Osteoblast (primary cell): ENCODE measurements at regions not wholly inside any gene's neighbourhood (a gene's known extent, or its start where the extent isn't known, plus 50 kb on each side); places are given as distances from the start of the nearest gene placed in this dataset.
A peak's percentile ranks its signal among the peaks of the same experiment; 100 is the strongest.

Source experiments
- DNase-seq: peaks from one replicate; pipeline ENCODE4 v3.0.0; 2011; ENCODE audit warnings: low spot score, mixed read lengths; ENCODE audit not compliant: insufficient read length; ENCODE audit errors: missing footprints
- H2AFZ ChIP-seq: 2 replicates; pipeline ENCODE4 v1.6.0; 2011; ENCODE audit warnings: mild to moderate bottlenecking, low read length
- H3K27ac ChIP-seq: 2 replicates; pipeline ENCODE4 v1.5.1; 2011; ENCODE audit warnings: mild to moderate bottlenecking, low read depth, low read length, moderate library complexity
- H3K27me3 ChIP-seq: 2 replicates; pipeline ENCODE4 v1.6.0; 2012; ENCODE audit warnings: mild to moderate bottlenecking, control low read depth, inconsistent platforms, low read length, moderate library complexity; ENCODE audit not compliant: insufficient read depth
- H3K36me3 ChIP-seq: 2 replicates; pipeline ENCODE4 v1.5.1; 2011; ENCODE audit warnings: mild to moderate bottlenecking, low read length, control low read depth, moderate library complexity; ENCODE audit not compliant: insufficient read depth
- H3K4me1 ChIP-seq: 2 replicates; pipeline ENCODE4 v1.5.1; 2011; ENCODE audit warnings: mild to moderate bottlenecking, low read length, control low read depth, moderate library complexity; ENCODE audit not compliant: insufficient read depth
- H3K4me2 ChIP-seq: 2 replicates; pipeline ENCODE4 v1.6.0; 2011; ENCODE audit warnings: mild to moderate bottlenecking, low read length; ENCODE audit not compliant: insufficient read depth
- H3K4me3 ChIP-seq: fragments of 200-600 bp; sonication (generic); 3 replicates; pipeline ENCODE4 v1.5.1; 2012; ENCODE audit warnings: mild to moderate bottlenecking, low read length, inconsistent platforms; ENCODE audit not compliant: insufficient read depth
- H3K79me2 ChIP-seq: 2 replicates; pipeline ENCODE4 v1.6.0; 2012; ENCODE audit warnings: mild to moderate bottlenecking, low read length, control low read depth, inconsistent platforms; ENCODE audit not compliant: insufficient read depth
- H3K9me3 ChIP-seq: 2 replicates; pipeline ENCODE4 v1.5.1; 2011; ENCODE audit warnings: low read depth, low read length, control low read depth
- H4K20me1 ChIP-seq: 2 replicates; pipeline ENCODE4 v1.6.0; 2012; ENCODE audit warnings: mild to moderate bottlenecking, low read length, control low read depth; ENCODE audit not compliant: insufficient read depth
- CTCF ChIP-seq: IDR thresholded peaks from 2 replicates; pipeline ENCODE4 v1.5.1; 2011; ENCODE audit warnings: mild to moderate bottlenecking, low read depth, low read length, moderate library complexity; ENCODE audit errors: extremely low read depth

DNA sequence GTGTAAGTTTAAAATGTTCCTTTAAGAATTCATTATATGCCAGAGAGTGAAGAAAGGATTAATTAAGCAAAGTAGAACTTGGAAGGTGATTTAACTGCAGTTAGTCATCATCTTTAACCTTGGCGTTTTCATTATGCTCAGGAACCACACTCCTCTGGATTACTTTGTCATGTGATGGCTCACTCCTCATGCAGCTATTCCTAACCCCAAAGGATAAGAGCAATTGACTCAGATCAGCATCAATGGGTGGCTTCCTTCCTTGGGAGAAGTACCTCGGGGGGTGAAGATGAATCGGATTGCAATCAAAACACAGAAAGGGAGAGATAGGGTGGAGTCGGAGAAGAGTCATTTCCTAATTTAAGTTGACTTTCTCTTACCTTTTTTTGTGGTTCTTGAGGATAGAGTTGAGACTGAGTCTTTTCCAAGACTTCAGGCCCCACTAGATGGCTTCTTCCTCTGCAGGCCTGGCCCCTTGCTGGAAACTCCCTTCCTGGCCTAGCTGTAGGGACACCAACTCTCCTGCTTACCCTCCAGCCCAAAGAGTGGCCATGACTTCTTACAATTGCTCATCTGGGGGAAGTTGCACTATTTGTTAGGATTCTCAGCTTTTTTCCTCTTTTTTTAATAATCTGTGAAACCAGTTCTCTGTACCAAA is 238.6 kb upstream of the DDHD1 start:
- H3K4me1 ChIP-seq, result peaks cover 24% of the 10 kb centered on the region
- H3K27me3 ChIP-seq, result no peaks in the 10 kb centered on the region
- no peak overlapping the region for H3K4me3 ChIP-seq
- TF ChIP-seq CTCF, result no peak
- DNase-seq, result peak; percentile 76
- H3K27ac ChIP-seq, result peak overlapping the region; percentile 73
- no peak overlapping the region for H2AFZ ChIP-seq
- H3K4me2 ChIP-seq, result peak overlapping the region; percentile 10
- H3K9me3 ChIP-seq, result no peaks in the 10 kb centered on the region
- no peaks in the 10 kb centered on the region for H3K79me2 ChIP-seq
- H3K36me3 ChIP-seq, result no peaks in the 10 kb centered on the region
- H4K20me1 ChIP-seq, result no peaks in the 10 kb centered on the region

- Histone ChIP-seq H4K20me1 (no peaks in the 10 kb centered on the region), H3K36me3 (no peaks in the 10 kb centered on the region), H3K27ac (peak overlapping the region; percentile 73), H3K4me3 (no peak overlapping the region), H3K4me1 (peaks cover 24% of the 10 kb centered on the region), H2AFZ (no peak overlapping the region), H3K9me3 (no peaks in the 10 kb centered on the region), H3K27me3 (no peaks in the 10 kb centered on the region), H3K79me2 (no peaks in the 10 kb centered on the region), H3K4me2 (peak overlapping the region; percentile 10)
- TF ChIP-seq CTCF, result no peak
- no peak for DNase-seq
These were observed 238.0 kb upstream of the DDHD1 start for GRCh38 chr14:53391156-53391555.

DNA sequence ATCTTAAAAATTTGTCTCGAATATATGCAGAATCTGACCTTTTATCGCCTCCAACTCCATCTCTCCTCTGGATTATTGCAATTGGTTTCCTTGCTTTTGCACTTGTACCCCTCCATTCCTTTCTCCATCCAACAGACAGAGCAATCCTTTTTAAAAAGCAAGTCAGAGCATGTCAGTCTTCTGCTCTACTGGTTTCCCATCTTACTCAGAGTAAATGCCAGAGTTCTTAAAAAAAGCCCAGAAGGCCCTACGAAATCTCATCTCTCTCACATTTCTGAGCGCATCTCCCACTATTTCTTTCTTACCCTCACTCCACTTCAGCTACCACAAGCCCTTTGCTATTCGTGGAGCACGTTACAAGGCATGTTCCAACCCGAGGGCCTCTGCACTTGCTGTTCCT is 236.9 kb upstream of the DDHD1 start:
- Histone ChIP-seq H3K36me3 (no peaks in the 10 kb centered on the region), H3K9me3 (no peaks in the 10 kb centered on the region), H3K27me3 (no peaks in the 10 kb centered on the region), H3K27ac (no peak overlapping the region), H3K4me2 (no peak overlapping the region), H3K4me3 (no peak overlapping the region), H2AFZ (no peak overlapping the region), H3K4me1 (peaks cover 24% of the 10 kb centered on the region), H3K79me2 (no peaks in the 10 kb centered on the region), H4K20me1 (no peaks in the 10 kb centered on the region)
- DNase-seq, result no peak
- TF ChIP-seq CTCF, result no peak

- DNase-seq, result no peak
- no peak overlapping the region for H3K4me2 ChIP-seq
- H3K27me3 ChIP-seq, result no peaks in the 10 kb centered on the region
- no peaks in the 10 kb centered on the region for H4K20me1 ChIP-seq
- no peaks in the 10 kb centered on the region for H3K9me3 ChIP-seq
- no peak for TF ChIP-seq CTCF
- no peak overlapping the region for H2AFZ ChIP-seq
- no peak overlapping the region for H3K27ac ChIP-seq
- no peak overlapping the region for H3K4me3 ChIP-seq
- H3K36me3 ChIP-seq, result no peaks in the 10 kb centered on the region
- peaks cover 24% of the 10 kb centered on the region for H3K4me1 ChIP-seq
- H3K79me2 ChIP-seq, result no peaks in the 10 kb centered on the region
These were observed 236.1 kb upstream of the DDHD1 start for GRCh38 chr14:53389202-53389601.
